ENCODE measurements at regions not wholly inside any gene's neighbourhood (a gene's known extent, or its start where the extent isn't known, plus 50 kb on each side); places are given as distances from the start of the nearest gene placed in this dataset.

GRCh38 chr11:121930004-121930965 lies 185.7 kb downstream of the BLID start:
- Histone ChIP-seq H3K9ac (ENCODE audit: low read depth in 2 of 2, low read length in 2 of 2) (no peak overlapping the region), H3K4me1 (no peaks in the 10 kb centered on the region), H3K9me3 (no peaks in the 10 kb centered on the region), H3K27ac (no peak overlapping the region), H3K27me3 (no peaks in the 10 kb centered on the region), H3K4me3 (no peak overlapping the region), H3K36me3 (no peaks in the 10 kb centered on the region)
- no peak for TF ChIP-seq CTCF (IDR thresholded peaks at IDR 0.05)
- intact Hi-C loops (cut with DNase I) = no loop called here
- DNase-seq = no peak

- Histone ChIP-seq H3K27me3 (no peaks in the 10 kb centered on the region), H3K27ac (no peak overlapping the region), H3K36me3 (no peaks in the 10 kb centered on the region), H3K9me3 (no peaks in the 10 kb centered on the region), H3K9ac (ENCODE audit: low read depth in 2 of 2, low read length in 2 of 2) (no peak overlapping the region), H3K4me3 (no peak overlapping the region), H3K4me1 (no peaks in the 10 kb centered on the region)
- intact Hi-C loops (cut with DNase I) = no loop called here
- no peak for DNase-seq
- TF ChIP-seq CTCF (IDR thresholded peaks at IDR 0.05) = no peak
Observed at GRCh38 chr11:121929581-121929980, 186.4 kb downstream of the BLID start.

- H3K9ac ChIP-seq (ENCODE audit: low read depth in 2 of 2, low read length in 2 of 2) = no peak overlapping the region
Observed at GRCh38 chr11:121928597-121929580, 187.1 kb downstream of the BLID start.

GRCh38 chr11:121927789-121928188 lies 188.2 kb downstream of the BLID start:
- Histone ChIP-seq H3K4me3 (no peak overlapping the region), H3K9me3 (no peaks in the 10 kb centered on the region), H3K27me3 (no peaks in the 10 kb centered on the region), H3K9ac (ENCODE audit: low read depth in 2 of 2, low read length in 2 of 2) (no peak overlapping the region), H3K36me3 (no peaks in the 10 kb centered on the region), H3K27ac (no peak overlapping the region), H3K4me1 (no peaks in the 10 kb centered on the region)
- DNase-seq = no peak
- intact Hi-C loops (cut with DNase I) = no loop called here
- no peak for TF ChIP-seq CTCF (IDR thresholded peaks at IDR 0.05)

More at GRCh38 chr11:121928597-121929580, 187.1 kb downstream of the BLID start:
- DNase-seq = no peak
- Histone ChIP-seq H3K27me3 (no peaks in the 10 kb centered on the region), H3K36me3 (no peaks in the 10 kb centered on the region), H3K4me3 (no peak overlapping the region), H3K27ac (no peak overlapping the region), H3K9me3 (no peaks in the 10 kb centered on the region), H3K4me1 (no peaks in the 10 kb centered on the region)
- no peak for TF ChIP-seq CTCF (IDR thresholded peaks at IDR 0.05)
- intact Hi-C loops (cut with DNase I) = no loop called here

GRCh38 chr11:121927097-121927785 lies 188.8 kb downstream of the BLID start:
- Histone ChIP-seq H3K36me3 (no peaks in the 10 kb centered on the region), H3K27ac (no peak overlapping the region), H3K9ac (ENCODE audit: low read depth in 2 of 2, low read length in 2 of 2) (no peak overlapping the region), H3K4me1 (no peaks in the 10 kb centered on the region), H3K9me3 (no peaks in the 10 kb centered on the region), H3K27me3 (no peaks in the 10 kb centered on the region), H3K4me3 (no peak overlapping the region)
- no peak for TF ChIP-seq CTCF (IDR thresholded peaks at IDR 0.05)
- DNase-seq = no peak
- intact Hi-C loops (cut with DNase I) = no loop called here

Data from colonic mucosa (tissue), 4 donors.